HG03460 (cell line): ENCODE measurements at regions not wholly inside any gene's neighbourhood (a gene's known extent, or its start where the extent isn't known, plus 50 kb on each side); places are given as distances from the start of the nearest gene placed in this dataset.
"Not testable (repeated sequence)": the region's sequence is repeated elsewhere in the genome, so short reads cannot be mapped to it uniquely, and the experiment has no call there.

Source experiments
- ATAC-seq: cut with Tn5 transposase; IDR thresholded peaks from one replicate; pipeline ENCODE4 v1.9.1; 2021; ENCODE audit not compliant: unreplicated experiment

GRCh38 chr9:124164811-124165210, 92.9 kb upstream of the NEK6 start:
- no peak for ATAC-seq

- ATAC-seq, result no peak
Observed at GRCh38 chr9:124174433-124174832, 83.3 kb upstream of the NEK6 start.

GRCh38 chr9:124177522-124177921, 80.2 kb upstream of the NEK6 start:
- ATAC-seq, result not testable (repeated sequence)

- ATAC-seq, result no peak
Observed at GRCh38 chr9:124179196-124180071, 78.3 kb upstream of the NEK6 start.

GRCh38 chr9:124180557-124180956, 77.2 kb upstream of the NEK6 start:
- ATAC-seq, result no peak

GRCh38 chr9:124182741-124183140, 75.0 kb upstream of the NEK6 start:
- ATAC-seq, result no peak

GRCh38 chr9:124183772-124184171, 74.0 kb upstream of the NEK6 start:
- no peak for ATAC-seq

- no peak for ATAC-seq
Observed at GRCh38 chr9:124185413-124185812, 72.3 kb upstream of the NEK6 start.

GRCh38 chr9:124187311-124187710, 70.4 kb upstream of the NEK6 start:
- no peak for ATAC-seq

GRCh38 chr9:124188331-124189110, 69.2 kb upstream of the NEK6 start:
- no peak for ATAC-seq

GRCh38 chr9:124190761-124191160, 67.0 kb upstream of the NEK6 start:
- no peak for ATAC-seq

- no peak for ATAC-seq
Observed at GRCh38 chr9:124191691-124192395, 65.9 kb upstream of the NEK6 start.

- no peak for ATAC-seq
Observed at GRCh38 chr9:124196814-124197176, 61.0 kb upstream of the NEK6 start.

- peak; percentile 56 for ATAC-seq
Observed at GRCh38 chr9:124197177-124198095, 60.3 kb upstream of the NEK6 start.

GRCh38 chr9:124198331-124198730, 59.4 kb upstream of the NEK6 start:
- no peak for ATAC-seq

GRCh38 chr9:124198948-124199347, 58.8 kb upstream of the NEK6 start:
- ATAC-seq, result no peak

- ATAC-seq, result no peak
Observed at GRCh38 chr9:124199474-124199873, 58.3 kb upstream of the NEK6 start.

- peak; percentile 83 for ATAC-seq
Observed at GRCh38 chr9:124202447-124202971, 55.2 kb upstream of the NEK6 start.

- no peak for ATAC-seq
Observed at GRCh38 chr9:124205686-124206352, 51.9 kb upstream of the NEK6 start.

- ATAC-seq, result no peak
Observed at GRCh38 chr9:124206391-124206790, 51.4 kb upstream of the NEK6 start.
